Suprapubic skin (tissue), 4 donors: ENCODE measurements at regions not wholly inside any gene's neighbourhood (a gene's known extent, or its start where the extent isn't known, plus 50 kb on each side); places are given as distances from the start of the nearest gene placed in this dataset.

Experiments used
- CTCF ChIP-seq, 2 donors: fragments of 200-600 bp in 1 of 2; fragments of 450-650 bp in 1 of 2; sonication (generic) in 1 of 2; IDR thresholded peaks; one replicate each; pipeline ENCODE4 v1.5.1; 2016 to 2019; ENCODE audit warnings: antibody characterized with exemption in 2 of 2, mild to moderate bottlenecking in 1 of 2, moderate library complexity in 1 of 2
- EP300 ChIP-seq: sonication (generic); formaldehyde crosslinking; IDR thresholded peaks from one replicate; pipeline ENCODE4 v1.6.1; 2017; ENCODE audit warnings: antibody characterized with exemption
- POLR2A ChIP-seq, 2 donors: fragments of 450-650 bp; IDR thresholded peaks; one replicate each; pipeline ENCODE4 v1.6.1; 2017; ENCODE audit warnings: antibody characterized with exemption in 2 of 2, mild to moderate bottlenecking in 2 of 2, moderate library complexity in 2 of 2
- POLR2AphosphoS5 ChIP-seq, 3 donors: sonication (generic); formaldehyde crosslinking; IDR thresholded peaks; one replicate each; pipeline ENCODE4 v1.6.1; 2017; ENCODE audit warnings: antibody characterized with exemption in 3 of 3

- TF ChIP-seq CTCF (IDR thresholded peaks at IDR 0.05) (no peak), POLR2AphosphoS5 (IDR thresholded peaks at IDR 0.05) (no peak), POLR2A (IDR thresholded peaks at IDR 0.05) (no peak), EP300 (no peak)
Measured at GRCh38 chr4:74618659-74619058, 173.7 kb downstream of the AREG start.
